Activated CD8-positive, alpha-beta memory T cell treated with anti-CD3 and anti-CD28 coated beads for 24 hours (primary cell): ENCODE measurements at regions not wholly inside any gene's neighbourhood (a gene's known extent, or its start where the extent isn't known, plus 50 kb on each side); places are given as distances from the start of the nearest gene placed in this dataset.

ENCODE experiments used
- DNase-seq: peaks from one replicate; pipeline ENCODE4 v3.0.0-alpha.2; 2020

- DNase-seq: no peak
Measured at GRCh38 chr10:130635528-130635927, 499.3 kb downstream of the GLRX3 start.

- DNase-seq: no peak
Measured at GRCh38 chr10:130636313-130636930, 500.2 kb downstream of the GLRX3 start.

DNA sequence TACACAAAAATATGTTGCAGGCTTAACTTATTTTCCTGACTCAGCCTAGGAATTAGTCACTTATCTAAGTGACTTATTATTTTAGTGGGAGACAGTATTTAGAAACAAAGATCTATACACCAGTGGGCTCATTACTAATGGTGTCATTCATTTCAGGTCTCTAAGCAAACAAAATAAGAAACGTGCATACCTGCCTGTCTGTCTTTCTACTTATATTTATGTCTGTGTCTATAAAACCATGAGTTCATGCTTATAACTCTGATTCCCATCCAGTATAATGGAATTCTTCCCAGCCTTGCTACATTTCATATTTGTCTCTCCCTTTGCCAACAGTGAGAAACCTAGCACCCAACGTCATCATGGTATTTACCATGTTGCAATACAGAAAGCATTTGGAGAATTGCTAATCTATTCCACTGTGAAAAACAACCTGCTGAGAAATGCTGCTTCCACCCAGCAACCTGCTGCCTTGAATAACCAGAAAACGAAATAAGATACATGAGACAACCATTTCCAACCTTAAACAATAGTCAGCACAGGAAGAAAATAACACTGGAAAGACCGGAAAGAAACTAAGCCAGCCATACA lies 501.0 kb downstream of the GLRX3 start:
- no peak for DNase-seq

DNA sequence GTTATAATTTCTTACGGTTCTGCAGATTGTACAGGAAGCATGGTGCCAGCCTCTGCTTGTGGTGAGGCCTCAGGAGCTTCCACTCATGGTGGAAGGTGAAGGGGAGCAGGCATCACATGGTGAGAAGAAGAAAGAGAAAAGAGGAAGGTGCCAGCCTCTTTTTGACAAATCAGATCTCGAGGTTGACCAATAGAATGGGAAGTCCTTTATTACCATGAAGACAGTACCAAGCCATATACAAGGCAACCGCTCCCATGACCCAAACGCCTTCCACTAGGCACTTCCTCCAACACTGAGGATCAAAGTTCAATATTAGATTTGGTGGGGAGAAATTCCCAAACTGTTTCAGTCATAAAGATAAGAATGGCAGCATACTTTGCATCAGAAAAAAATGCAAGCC lies 502.8 kb downstream of the GLRX3 start:
- DNase-seq: no peak

GRCh38 chr10:130642926-130643325 lies 506.7 kb downstream of the GLRX3 start:
- no peak for DNase-seq

DNA sequence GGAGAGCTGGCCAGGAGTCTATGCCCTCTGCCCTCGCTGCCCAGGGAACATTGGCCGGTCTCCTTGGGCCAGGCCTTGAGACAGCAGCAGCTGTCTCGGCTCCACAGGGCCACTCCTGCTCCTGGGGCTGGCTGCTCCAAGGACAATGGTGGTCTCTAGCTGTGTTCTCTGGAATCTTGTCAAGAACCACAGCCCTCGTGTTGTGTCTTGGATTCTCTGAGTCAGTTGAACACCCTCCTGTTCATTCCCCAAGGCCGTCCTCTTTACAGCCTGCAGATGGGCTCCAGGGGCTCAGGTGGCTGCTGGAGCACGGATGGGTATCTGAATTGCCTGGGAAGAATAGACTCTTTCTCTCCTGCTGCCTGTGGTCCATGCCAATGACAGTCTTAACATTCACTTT lies 511.1 kb downstream of the GLRX3 start:
- no peak for DNase-seq

- no peak for DNase-seq
Measured at GRCh38 chr10:130648807-130649206, 512.6 kb downstream of the GLRX3 start.

GRCh38 chr10:130652544-130652943 lies 516.4 kb downstream of the GLRX3 start:
- no peak for DNase-seq

DNA sequence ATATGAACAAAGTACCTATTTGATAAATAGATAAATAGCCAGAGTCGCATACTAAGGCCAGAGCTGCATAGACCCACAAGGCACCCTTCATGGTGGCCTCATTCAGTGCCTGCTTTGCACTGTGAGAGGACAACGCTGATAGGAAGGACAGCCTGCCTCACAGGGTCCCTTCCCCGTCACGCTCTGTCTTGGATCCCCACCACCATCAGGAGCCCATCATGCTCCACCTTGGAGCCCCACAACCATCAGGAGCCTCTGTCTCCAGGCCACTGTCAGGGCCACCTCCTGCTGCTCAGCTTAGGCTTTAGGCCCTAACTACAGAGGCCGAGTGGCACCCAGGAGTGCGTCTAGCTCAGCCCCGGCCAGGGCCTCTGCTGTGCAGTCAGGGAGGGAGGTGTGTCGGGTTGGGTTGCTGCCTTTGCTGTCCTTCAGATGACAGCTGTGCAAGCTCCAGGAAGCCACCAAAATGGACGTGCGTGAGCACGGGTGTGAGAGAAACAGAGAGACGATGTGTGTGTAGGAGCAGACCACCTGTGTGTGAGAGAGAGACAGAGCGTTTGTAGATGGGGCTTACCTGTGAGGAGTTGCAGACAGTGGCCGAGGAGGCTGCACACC lies 516.9 kb downstream of the GLRX3 start:
- no peak for DNase-seq

GRCh38 chr10:130654726-130655125 lies 518.5 kb downstream of the GLRX3 start:
- DNase-seq: no peak

GRCh38 chr10:130655313-130656186 lies 519.4 kb downstream of the GLRX3 start:
- DNase-seq: no peak

DNA sequence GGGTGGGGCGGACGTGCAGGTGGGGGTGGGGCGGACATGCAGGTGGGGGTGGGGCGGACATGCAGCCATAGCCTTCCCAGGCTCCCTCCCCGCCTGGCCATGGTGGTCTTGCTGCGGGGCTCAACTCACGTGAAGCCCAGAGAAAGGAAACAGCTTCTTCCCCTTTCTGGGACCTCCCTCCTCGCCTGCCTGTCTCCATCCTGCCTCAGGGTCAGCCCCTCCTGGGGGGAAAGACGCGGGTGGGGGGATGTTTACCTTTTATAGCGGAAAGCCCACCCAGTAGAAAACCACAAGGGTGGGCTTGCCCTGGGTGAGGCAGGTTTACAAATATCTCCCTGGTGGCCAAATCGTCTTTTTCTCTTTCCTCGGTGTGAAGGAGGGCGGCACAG lies 520.0 kb downstream of the GLRX3 start:
- no peak for DNase-seq

- no peak for DNase-seq
Measured at GRCh38 chr10:130656582-130657133, 520.5 kb downstream of the GLRX3 start.

DNA sequence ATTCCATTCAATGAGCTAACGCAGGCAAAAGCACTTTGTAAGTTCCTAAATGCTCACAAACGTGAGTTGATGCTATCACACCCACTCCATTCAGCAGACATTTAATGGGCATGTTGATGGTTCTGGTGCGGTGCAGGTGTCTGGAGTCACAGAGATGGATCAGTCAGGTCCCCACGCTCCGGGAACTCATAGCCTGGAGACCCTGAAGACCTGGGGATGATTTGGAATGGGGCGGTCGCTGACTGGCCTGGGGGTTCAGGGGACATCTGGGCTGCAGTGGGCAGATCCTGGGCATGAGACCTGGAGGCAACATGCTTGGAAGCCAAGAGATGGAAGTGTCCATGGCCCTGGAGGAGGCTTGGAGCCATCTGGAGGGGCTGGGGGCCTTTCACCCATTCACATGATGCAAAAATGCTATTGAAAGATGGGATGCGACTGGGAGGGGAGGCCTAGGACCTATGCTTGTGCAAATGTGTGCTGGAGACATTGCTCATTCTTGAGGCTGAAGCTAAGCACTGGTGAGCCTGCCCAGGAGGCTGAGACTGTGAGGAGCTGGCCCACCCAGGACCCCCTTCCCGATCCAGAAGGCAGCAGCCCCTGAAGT lies 522.6 kb downstream of the GLRX3 start:
- DNase-seq: no peak

DNA sequence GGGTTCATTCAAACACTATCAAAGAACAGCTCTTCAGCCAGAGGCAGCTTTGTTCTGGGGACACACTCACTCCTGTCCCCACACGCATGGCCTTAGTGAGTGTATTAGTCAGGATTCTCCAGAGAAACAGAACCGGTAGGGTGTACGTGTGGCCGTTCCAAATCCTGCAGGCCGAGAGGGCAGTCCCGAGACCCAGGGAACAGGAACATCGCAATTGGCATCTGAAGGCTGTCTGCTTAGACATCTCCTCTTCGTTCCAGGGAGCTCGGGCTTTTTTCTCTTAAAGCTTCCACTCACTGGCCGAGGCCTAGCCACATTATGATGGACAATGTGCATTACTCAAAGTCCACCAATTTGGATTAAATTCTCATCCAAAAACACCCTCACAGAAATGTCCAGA lies 523.3 kb downstream of the GLRX3 start:
- DNase-seq: no peak

GRCh38 chr10:130660266-130660665 lies 524.1 kb downstream of the GLRX3 start:
- no peak for DNase-seq

DNA sequence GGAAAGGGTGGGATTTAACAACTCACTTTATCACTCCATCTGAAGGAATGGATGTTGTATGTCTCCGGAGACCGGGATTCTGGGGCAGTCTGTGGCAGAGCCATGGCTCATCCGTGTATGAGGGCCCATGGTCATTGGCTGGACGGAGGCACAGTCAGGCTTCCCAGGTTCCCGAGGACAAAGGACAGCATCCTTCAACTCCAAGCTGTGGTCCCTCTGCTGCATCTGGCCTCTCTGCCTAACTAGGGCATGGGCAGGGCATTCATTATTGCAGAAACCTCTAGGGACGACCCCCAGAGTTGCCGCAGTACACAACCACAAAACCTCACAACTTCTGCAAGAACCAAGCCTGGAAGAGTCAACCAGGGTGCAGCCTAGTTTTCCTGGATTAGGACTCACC lies 525.2 kb downstream of the GLRX3 start:
- DNase-seq: no peak

GRCh38 chr10:130662775-130663174 lies 526.6 kb downstream of the GLRX3 start:
- DNase-seq: no peak

- DNase-seq: no peak
Measured at GRCh38 chr10:130664526-130664925, 528.3 kb downstream of the GLRX3 start.

GRCh38 chr10:130666215-130666614 lies 530.0 kb downstream of the GLRX3 start:
- DNase-seq: no peak

DNA sequence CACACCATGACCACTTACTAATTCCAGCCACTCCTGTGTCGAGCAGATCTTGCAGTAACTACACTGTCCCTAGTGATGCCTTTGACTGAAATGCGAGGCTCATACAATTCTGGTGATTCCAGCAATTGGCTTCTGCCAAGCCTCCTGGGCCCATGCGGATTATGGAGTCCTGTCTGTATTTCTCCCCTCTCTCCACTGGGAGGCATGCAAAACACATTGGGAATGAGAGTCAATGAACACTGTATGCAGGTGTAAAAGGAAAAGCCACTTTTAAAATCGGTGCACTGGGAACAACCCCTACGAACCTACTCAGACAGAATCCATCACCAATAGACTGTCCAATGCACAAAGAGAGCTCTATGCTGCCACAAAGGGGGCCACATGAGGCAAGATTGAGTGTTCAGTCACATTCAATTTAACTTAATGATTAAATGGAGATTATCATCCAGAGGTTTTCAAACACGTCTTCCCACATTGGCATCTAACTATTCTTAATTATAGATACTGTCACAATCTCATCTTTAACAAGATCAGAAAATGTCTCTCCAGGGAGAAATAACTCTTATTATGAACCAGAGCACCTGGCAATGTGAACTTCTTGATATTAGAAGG lies 550.6 kb downstream of the GLRX3 start:
- no peak for DNase-seq

DNA sequence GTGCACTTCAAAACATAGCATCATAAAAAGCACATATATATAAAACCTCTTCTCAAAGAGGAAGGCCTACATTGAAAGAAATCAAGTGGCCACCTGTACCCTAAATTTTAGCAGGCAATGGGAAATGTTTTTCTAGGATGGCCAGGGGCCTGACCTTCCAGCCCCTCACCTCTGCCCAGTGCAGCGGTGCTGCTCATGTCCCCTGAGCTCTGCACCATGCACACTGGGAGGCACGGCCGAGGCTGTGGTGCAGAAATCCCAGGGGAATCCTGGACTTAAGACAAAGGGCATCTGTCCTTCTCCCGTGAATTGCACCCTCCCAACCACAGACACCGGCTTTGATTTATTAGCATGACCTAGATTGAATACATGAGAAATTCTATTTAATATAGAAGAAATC lies 551.4 kb downstream of the GLRX3 start:
- DNase-seq: no peak
